Ramos (cell line): ENCODE measurements at regions not wholly inside any gene's neighbourhood (a gene's known extent, or its start where the extent isn't known, plus 50 kb on each side); places are given as distances from the start of the nearest gene placed in this dataset.
"Not testable (repeated sequence)": the region's sequence is repeated elsewhere in the genome, so short reads cannot be mapped to it uniquely, and the experiment has no call there.

Experiments
- in situ Hi-C: fragments of 300-500 bp; cut with MboI; formaldehyde crosslinking; loops from one replicate; pipeline ENCODE4 v1.14.3; 2022; ENCODE audit warnings: low sequenced_read_pairs; ENCODE audit not compliant: unreplicated experiment

GRCh38 chr11:22920939-22921565 is 60.8 kb upstream of the CCDC179 start:
- in situ Hi-C loops: no loop called here

GRCh38 chr11:22922672-22923071 is 62.4 kb upstream of the CCDC179 start:
- in situ Hi-C loops: no loop called here

GRCh38 chr11:22923561-22923960 is 63.3 kb upstream of the CCDC179 start:
- in situ Hi-C loops: no loop called here

GRCh38 chr11:22926341-22926740 is 66.1 kb upstream of the CCDC179 start:
- in situ Hi-C loops: no loop called here

- in situ Hi-C loops: no loop called here
These were observed 67.5 kb upstream of the CCDC179 start for GRCh38 chr11:22927793-22928192.

GRCh38 chr11:22928207-22928917 is 68.1 kb upstream of the CCDC179 start:
- in situ Hi-C loops: no loop called here

GRCh38 chr11:22930816-22931594 is 70.7 kb upstream of the CCDC179 start:
- in situ Hi-C loops: no loop called here

GRCh38 chr11:22938691-22939090 is 78.4 kb upstream of the CCDC179 start:
- in situ Hi-C loops: no loop called here

GRCh38 chr11:22941544-22941943 is 81.3 kb upstream of the CCDC179 start:
- in situ Hi-C loops: not testable (repeated sequence)

- in situ Hi-C loops: loop anchor here (25.0 kb wide), 1 partner anchor 105 kb away; no protein-coding TSS in a partner anchor
These were observed 97.5 kb upstream of the CCDC179 start for GRCh38 chr11:22957786-22958185.

GRCh38 chr11:22974251-22974650 is 114.0 kb upstream of the CCDC179 start:
- in situ Hi-C loops: loop anchor here (25.0 kb wide), 1 partner anchor 88 kb away; no protein-coding TSS in a partner anchor

GRCh38 chr11:22976146-22976545 is 115.9 kb upstream of the CCDC179 start:
- in situ Hi-C loops: no loop called here

- in situ Hi-C loops: no loop called here
These were observed 122.6 kb upstream of the CCDC179 start for GRCh38 chr11:22982903-22983302.

- in situ Hi-C loops: no loop called here
These were observed 123.8 kb upstream of the CCDC179 start for GRCh38 chr11:22984045-22984444.

GRCh38 chr11:22989371-22989770 is 129.1 kb upstream of the CCDC179 start:
- in situ Hi-C loops: no loop called here

- in situ Hi-C loops: no loop called here
These were observed 130.9 kb upstream of the CCDC179 start for GRCh38 chr11:22991196-22991595.

GRCh38 chr11:23006730-23007129 is 146.5 kb upstream of the CCDC179 start:
- in situ Hi-C loops: no loop called here

GRCh38 chr11:23010790-23011335 is 150.6 kb upstream of the CCDC179 start:
- in situ Hi-C loops: no loop called here

- in situ Hi-C loops: no loop called here
These were observed 152.7 kb upstream of the CCDC179 start for GRCh38 chr11:23012930-23013329.

GRCh38 chr11:23013509-23013908 is 153.2 kb upstream of the CCDC179 start:
- in situ Hi-C loops: no loop called here
